B cell (primary cell): ENCODE measurements at regions not wholly inside any gene's neighbourhood (a gene's known extent, or its start where the extent isn't known, plus 50 kb on each side); places are given as distances from the start of the nearest gene placed in this dataset.

ENCODE experiments used
- ATAC-seq: fragments of 200-7000 bp; cut with Tn5 transposase; one replicate; pipeline ENCODE4 v1.10.0; 2021; ENCODE audit warnings: low read depth, mild to moderate bottlenecking, moderate number of reproducible peaks, moderate library complexity
- CTCF ChIA-PET: fragments of 350-600 bp; sonication (Branson Sonifier 250); formaldehyde crosslinking; loops from one replicate; lab custom pipeline; 2021; ENCODE audit warnings: antibody characterized with exemption, inconsistent platforms; lab: Charles Lee
- POLR2A ChIA-PET: fragments of 350-600 bp; sonication (Branson Sonifier 250); formaldehyde crosslinking; loops from one replicate; lab custom pipeline; 2021; ENCODE audit warnings: antibody characterized with exemption; lab: Charles Lee
- DNase-seq: peaks from one replicate; pipeline ENCODE4 v3.0.0; 2013
- H2AFZ ChIP-seq: 2 replicates; pipeline ENCODE4 v1.6.1; 2012; ENCODE audit warnings: mild to moderate bottlenecking, low read depth, low read length; ENCODE audit not compliant: insufficient read depth, poor library complexity, severe bottlenecking
- H3K27ac ChIP-seq, 2 donors: 1 replicate in 1 of 2; 2 replicates in 1 of 2; pipeline ENCODE4 v1.5.1; 2012 to 2013; ENCODE audit warnings: low read length in 2 of 2, mild to moderate bottlenecking in 2 of 2, moderate library complexity in 1 of 2
- H3K27me3 ChIP-seq, 4 experiments: fragments of 200-600 bp in 1 of 4; sonication (generic) in 1 of 4; replicated peaks in 1 of 4; 1 replicate in 2 of 4; 2 replicates in 2 of 4; pipeline versions ENCODE4 v1.6.1 to v1.7.0; 2013 to 2016; ENCODE audit warnings: low read length in 3 of 4, mild to moderate bottlenecking in 2 of 4, mixed read lengths in 1 of 4, moderate library complexity in 1 of 4; ENCODE audit not compliant: insufficient read depth in 4 of 4, control insufficient read depth in 3 of 4; ENCODE audit errors: control extremely low read depth in 1 of 4
- H3K36me3 ChIP-seq, 2 experiments: replicated peaks in 1 of 2; 1 replicate in 1 of 2; 2 replicates in 1 of 2; pipeline versions ENCODE4 v1.6.1 to v1.7.1; 2013; ENCODE audit warnings: low read length in 1 of 2; ENCODE audit not compliant: insufficient read depth in 2 of 2, control insufficient read depth in 1 of 2; ENCODE audit errors: control extremely low read depth in 1 of 2, extremely low read depth in 1 of 2
- H3K4me1 ChIP-seq, 2 donors: fragments of 200-600 bp in 1 of 2; sonication (generic) in 1 of 2; 1 replicate in 1 of 2; 2 replicates in 1 of 2; pipeline versions ENCODE4 v1.5.1 to v1.6.1; 2013 to 2017; ENCODE audit warnings: low read length in 2 of 2; ENCODE audit not compliant: control insufficient read depth in 2 of 2, insufficient read depth in 2 of 2
- H3K4me2 ChIP-seq: replicated peaks from 2 replicates; pipeline ENCODE3; 2012; ENCODE audit warnings: mild to moderate bottlenecking, low read depth, low read length; ENCODE audit not compliant: poor library complexity, severe bottlenecking
- H3K4me3 ChIP-seq, 5 experiments: fragments of 200-600 bp in 1 of 5; sonication (generic) in 1 of 5; 1 replicate in 3 of 5; 2 replicates in 2 of 5; pipeline versions ENCODE4 v1.5.1 to v1.7.0; 2011 to 2016; ENCODE audit warnings: low read length in 4 of 5, mild to moderate bottlenecking in 4 of 5, low read depth in 2 of 5, control low read depth in 1 of 5, moderate library complexity in 1 of 5; ENCODE audit not compliant: insufficient read depth in 1 of 5; ENCODE audit errors: control extremely low read depth in 1 of 5, extremely low read depth in 1 of 5
- H3K79me2 ChIP-seq: fragments of 200-600 bp; sonication (generic); one replicate; pipeline ENCODE4 v1.6.0; 2016; ENCODE audit warnings: low read length; ENCODE audit not compliant: control insufficient read depth, insufficient read depth
- H3K9ac ChIP-seq: fragments of 200-600 bp; sonication (generic); 2 replicates; pipeline ENCODE4 v1.6.1; 2017; ENCODE audit warnings: mild to moderate bottlenecking, low read length, moderate library complexity
- H3K9me3 ChIP-seq, 3 donors: one replicate each; pipeline versions ENCODE4 v1.6.1 to v1.7.1; 2013; ENCODE audit warnings: low read length in 2 of 3; ENCODE audit not compliant: control insufficient read depth in 2 of 3, insufficient read depth in 1 of 3; ENCODE audit errors: control extremely low read depth in 1 of 3
- H4K20me1 ChIP-seq: 2 replicates; pipeline ENCODE4 v1.6.0; 2012; ENCODE audit warnings: mild to moderate bottlenecking, low read length; ENCODE audit not compliant: insufficient read depth, control insufficient read depth, poor library complexity, severe bottlenecking
- H3K27ac Mint-ChIP-seq: one replicate; pipeline ENCODE4 v1.8.0; 2021; ENCODE audit warnings: mixed read lengths
- H3K27me3 Mint-ChIP-seq: one replicate; pipeline ENCODE4 v1.8.0; 2021; ENCODE audit warnings: mixed read lengths
- H3K4me1 Mint-ChIP-seq: one replicate; pipeline ENCODE4 v1.8.0; 2021; ENCODE audit warnings: mixed read lengths
- H3K4me3 Mint-ChIP-seq: one replicate; pipeline ENCODE4 v1.8.0; 2021; ENCODE audit warnings: mixed read lengths
- H3K9me3 Mint-ChIP-seq: one replicate; pipeline ENCODE4 v1.8.0; 2022; ENCODE audit warnings: mixed read lengths; ENCODE audit not compliant: insufficient read depth
- CTCF ChIP-seq: fragments of 200-600 bp; IDR thresholded peaks from one replicate; pipeline ENCODE4 v1.8.0; 2022; ENCODE audit warnings: antibody characterized with exemption, mild to moderate bottlenecking
- EZH2 ChIP-seq: IDR thresholded peaks from 2 replicates; pipeline ENCODE4 v1.6.1; 2012; ENCODE audit warnings: borderline replicate concordance, low read depth, mild to moderate bottlenecking, moderate library complexity, low read length; ENCODE audit not compliant: insufficient read depth, poor library complexity, severe bottlenecking
- WGBS: methylation state at CpG from one replicate; pipeline ENCODE4 v1.1.5; 2013; ENCODE audit warnings: missing lambda C conversion rate; ENCODE audit not compliant: insufficient coverage; 5-methylcytosine and 5-hydroxymethylcytosine counted together
- intact Hi-C: fragments of 100-400 bp; cut with micrococcal nuclease; formaldehyde crosslinking; loops from one replicate; pipeline ENCODE4 v1.10.0; 2022

GRCh38 chr5:5887833-5888232 is 465.4 kb downstream of the ICE1 start:
- Histone ChIP-seq H3K27me3 (no peaks in the 10 kb centered on the region), H2AFZ (peak overlapping the region; percentile 42), H3K4me2 (no peak overlapping the region), H3K79me2 (no peaks in the 10 kb centered on the region), H3K4me1 (peaks cover 0 to 3% of the 10 kb centered on the region in 2 donors), H3K27ac (no peak overlapping the region), H4K20me1 (no peaks in the 10 kb centered on the region), H3K9me3 (peaks cover 0 to 5% (median 0%) of the 10 kb centered on the region in 3 donors), H3K4me3 (no peak overlapping the region), H3K9ac (no peak overlapping the region), H3K36me3 (no peaks in the 10 kb centered on the region)
- Mint-ChIP-seq H3K27me3 (peaks cover 15% of the 10 kb centered on the region), H3K9me3 (no peaks in the 10 kb centered on the region), H3K4me3 (no peak overlapping the region), H3K4me1 (peaks cover 2% of the 10 kb centered on the region), H3K27ac (no peak overlapping the region)
- TF ChIP-seq CTCF = no peak
- no peak for TF ChIP-seq EZH2
- POLR2A ChIA-PET = no interaction called here
- DNase-seq (no peak), ATAC-seq (no peak)
- CTCF ChIA-PET = interaction anchor here (1.0 to 1.3 kb wide), 4 partner anchors 10 to 393 kb away, joined by 3 to 5 read pairs (median 3); no protein-coding TSS in a partner anchor
- intact Hi-C loops = loop anchor here (5.0 kb wide), 1 partner anchor 689 kb away; no protein-coding TSS in a partner anchor
- WGBS = 70% methylated on average over 2 of the region's 3 CpGs

- Histone ChIP-seq H3K27ac (no peak overlapping the region), H4K20me1 (no peaks in the 10 kb centered on the region), H3K9ac (no peak overlapping the region), H3K9me3 (peaks cover 0 to 5% (median 0%) of the 10 kb centered on the region in 3 donors), H3K4me2 (peak overlapping the region; percentile 29), H3K27me3 (no peaks in the 10 kb centered on the region), H3K4me1 (peaks cover 0 to 3% of the 10 kb centered on the region in 2 donors), H3K36me3 (no peaks in the 10 kb centered on the region), H3K4me3 (peak overlapping the region in 1 of 5 experiments; percentile 15), H3K79me2 (no peaks in the 10 kb centered on the region), H2AFZ (peak overlapping the region; percentile 50)
- Mint-ChIP-seq H3K27ac (no peak overlapping the region), H3K9me3 (no peaks in the 10 kb centered on the region), H3K4me3 (peak overlapping the region; percentile 26), H3K4me1 (peaks cover 2% of the 10 kb centered on the region), H3K27me3 (peaks cover 15% of the 10 kb centered on the region)
- ATAC-seq (peak; percentile 95), DNase-seq (peak; percentile 58)
- CTCF ChIA-PET = interaction anchor here (0.5 to 1.3 kb wide), 5 partner anchors 9 to 393 kb away, joined by 3 to 5 read pairs (median 3); no protein-coding TSS in a partner anchor
- TF ChIP-seq EZH2 (no peak), CTCF (peak; percentile 77)
- intact Hi-C loops = loop anchor here (5.0 kb wide), 1 partner anchor 690 kb away; no protein-coding TSS in a partner anchor
- POLR2A ChIA-PET = no interaction called here
- 21% methylated on average over 35 of the region's 42 CpGs for WGBS
These were observed 464.5 kb downstream of the ICE1 start for GRCh38 chr5:5886812-5887486.
